HG02759 (cell line): ENCODE measurements at regions not wholly inside any gene's neighbourhood (a gene's known extent, or its start where the extent isn't known, plus 50 kb on each side); places are given as distances from the start of the nearest gene placed in this dataset.

Experiments used
- ATAC-seq: cut with Tn5 transposase; IDR thresholded peaks from one replicate; pipeline ENCODE4 v1.9.1; 2021; ENCODE audit warnings: mild to moderate bottlenecking, moderate library complexity; ENCODE audit not compliant: unreplicated experiment

GRCh38 chr6:91173651-91174050, 586.8 kb upstream of the MAP3K7 start:
- ATAC-seq = no peak

GRCh38 chr6:91173186-91173585, 586.3 kb upstream of the MAP3K7 start:
- ATAC-seq = no peak

- ATAC-seq = no peak
Measured at GRCh38 chr6:91171754-91172462, 585.0 kb upstream of the MAP3K7 start.

GRCh38 chr6:91167846-91168245, 581.0 kb upstream of the MAP3K7 start:
- ATAC-seq = no peak

GRCh38 chr6:91166271-91167046, 579.6 kb upstream of the MAP3K7 start:
- ATAC-seq = no peak

- ATAC-seq = no peak
Measured at GRCh38 chr6:91164105-91164504, 577.2 kb upstream of the MAP3K7 start.

- ATAC-seq = no peak
Measured at GRCh38 chr6:91161246-91161645, 574.4 kb upstream of the MAP3K7 start.

- peak; percentile 63 for ATAC-seq
Measured at GRCh38 chr6:91155129-91155785, 568.4 kb upstream of the MAP3K7 start.

GRCh38 chr6:91152824-91153223, 566.0 kb upstream of the MAP3K7 start:
- ATAC-seq = no peak

GRCh38 chr6:91149956-91150705, 563.3 kb upstream of the MAP3K7 start:
- ATAC-seq = no peak

- ATAC-seq = no peak
Measured at GRCh38 chr6:91149246-91149955, 562.5 kb upstream of the MAP3K7 start.

GRCh38 chr6:91144126-91144525, 557.3 kb upstream of the MAP3K7 start:
- ATAC-seq = no peak

GRCh38 chr6:91142154-91142553, 555.3 kb upstream of the MAP3K7 start:
- ATAC-seq = no peak

- no peak for ATAC-seq
Measured at GRCh38 chr6:91141346-91141745, 554.5 kb upstream of the MAP3K7 start.

GRCh38 chr6:91140449-91140848, 553.6 kb upstream of the MAP3K7 start:
- ATAC-seq = no peak

- no peak for ATAC-seq
Measured at GRCh38 chr6:91137286-91137685, 550.4 kb upstream of the MAP3K7 start.

- no peak for ATAC-seq
Measured at GRCh38 chr6:91135406-91136103, 548.7 kb upstream of the MAP3K7 start.

- ATAC-seq = no peak
Measured at GRCh38 chr6:91132461-91132860, 545.6 kb upstream of the MAP3K7 start.

- ATAC-seq = no peak
Measured at GRCh38 chr6:91130126-91130525, 543.3 kb upstream of the MAP3K7 start.

GRCh38 chr6:91127752-91128151, 540.9 kb upstream of the MAP3K7 start:
- ATAC-seq = no peak
